Amniotic stem cell (primary cell): ENCODE measurements at regions not wholly inside any gene's neighbourhood (a gene's known extent, or its start where the extent isn't known, plus 50 kb on each side); places are given as distances from the start of the nearest gene placed in this dataset.
"Not testable (repeated sequence)": the region's sequence is repeated elsewhere in the genome, so short reads cannot be mapped to it uniquely, and the experiment has no call there.

Source experiments
- DNase-seq: peaks from one replicate; lab custom pipeline; 2025; lab: John Stamatoyannopoulos, UW

DNA sequence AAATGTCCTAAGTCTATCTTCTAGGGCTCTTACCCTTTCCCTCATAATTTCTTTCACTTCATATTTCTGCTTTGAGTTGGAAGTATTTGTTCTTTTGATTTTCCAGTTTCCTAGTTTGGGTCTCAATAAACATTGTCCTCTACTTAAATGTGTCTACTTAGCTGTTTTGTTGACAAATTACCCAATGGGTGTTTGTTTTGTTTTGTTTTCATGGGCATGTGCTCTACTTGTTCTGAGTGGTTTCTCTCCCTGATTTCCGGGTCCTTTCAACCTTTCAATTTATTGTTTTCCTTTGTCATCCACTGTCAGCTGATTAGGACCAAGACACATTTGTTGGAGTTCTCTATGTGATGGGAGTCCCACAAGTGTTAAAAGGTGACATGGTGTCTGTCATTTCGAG is 1181.4 kb downstream of the RPA4 start:
- no peak for DNase-seq

DNA sequence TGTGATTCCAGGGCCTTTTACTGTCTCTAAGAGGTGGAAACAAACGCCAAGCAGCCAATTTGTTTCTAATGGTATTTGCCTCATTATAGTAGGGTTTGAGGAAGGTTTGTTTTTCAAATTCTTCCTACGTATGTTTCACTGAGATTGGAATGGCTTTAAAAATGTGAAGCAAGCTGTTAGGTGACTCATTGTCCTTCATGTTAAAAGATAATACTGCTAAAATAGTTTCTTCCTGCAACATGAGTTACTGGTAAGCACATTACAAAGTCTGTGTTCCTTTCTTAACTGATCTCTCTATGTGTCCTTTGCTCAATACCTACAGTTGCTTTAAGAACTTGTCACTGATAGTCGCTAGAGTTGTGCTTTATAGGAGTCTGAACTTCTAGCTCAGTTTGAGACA is 1183.9 kb downstream of the RPA4 start:
- no peak for DNase-seq

DNA sequence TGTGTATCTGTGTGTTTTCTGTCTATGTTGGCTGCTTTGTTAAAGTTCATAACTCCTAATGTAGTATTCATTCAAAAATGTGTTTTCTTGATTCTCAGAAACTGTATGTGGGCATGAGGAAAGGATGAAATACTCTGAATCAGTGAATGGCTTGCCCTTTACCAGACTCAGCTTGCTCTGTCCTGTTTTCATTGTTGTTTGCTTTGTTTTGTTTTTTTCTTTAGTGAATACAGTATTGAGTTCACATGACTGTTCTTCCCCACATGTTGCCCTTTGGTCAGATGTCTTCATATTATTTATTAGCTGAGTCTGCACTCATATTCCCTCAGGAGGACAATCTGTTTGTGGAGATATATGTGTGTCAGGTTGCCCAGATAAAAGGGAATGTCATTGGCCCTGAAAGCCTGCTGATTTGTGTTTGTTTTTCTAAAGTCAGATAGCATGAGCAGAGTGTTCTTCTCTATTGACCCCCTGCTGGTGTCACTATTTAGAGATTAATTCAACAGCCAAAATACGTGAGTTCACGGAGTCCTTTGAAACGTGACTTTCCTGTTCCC is 1184.4 kb downstream of the RPA4 start:
- no peak for DNase-seq

- no peak for DNase-seq
Observed at GRCh38 chrX:98071331-98071730, 1187.6 kb downstream of the RPA4 start.

DNA sequence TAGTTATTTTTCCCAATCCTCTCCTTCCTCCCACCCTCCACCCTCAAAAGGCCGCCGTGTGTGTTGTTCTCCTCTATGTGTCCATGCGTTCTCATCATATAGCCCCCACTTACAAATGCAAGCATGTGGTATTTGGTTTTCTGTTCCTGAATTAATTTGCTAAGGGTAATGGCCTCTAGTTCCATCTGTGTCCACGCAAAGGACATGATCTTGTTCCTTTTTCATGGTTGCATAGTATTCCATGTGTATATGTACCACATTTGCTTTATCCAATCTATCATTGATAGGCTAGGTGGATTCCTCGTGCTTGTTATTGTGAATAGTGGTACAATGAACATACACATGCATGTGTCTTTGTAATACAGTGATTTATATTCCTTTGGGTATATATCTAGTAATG is 1193.7 kb downstream of the RPA4 start:
- DNase-seq: no peak

GRCh38 chrX:98111684-98112083 is 1228.0 kb downstream of the RPA4 start:
- DNase-seq: no peak

GRCh38 chrX:98114021-98114420 is 1230.3 kb downstream of the RPA4 start:
- no peak for DNase-seq

GRCh38 chrX:98141466-98141865 is 1257.8 kb downstream of the RPA4 start:
- DNase-seq: no peak

GRCh38 chrX:98191003-98191402 is 1307.3 kb downstream of the RPA4 start:
- no peak for DNase-seq

GRCh38 chrX:98194036-98194435 is 1310.3 kb downstream of the RPA4 start:
- DNase-seq: no peak

- DNase-seq: no peak
Observed at GRCh38 chrX:98203800-98204199, 1320.1 kb downstream of the RPA4 start.

DNA sequence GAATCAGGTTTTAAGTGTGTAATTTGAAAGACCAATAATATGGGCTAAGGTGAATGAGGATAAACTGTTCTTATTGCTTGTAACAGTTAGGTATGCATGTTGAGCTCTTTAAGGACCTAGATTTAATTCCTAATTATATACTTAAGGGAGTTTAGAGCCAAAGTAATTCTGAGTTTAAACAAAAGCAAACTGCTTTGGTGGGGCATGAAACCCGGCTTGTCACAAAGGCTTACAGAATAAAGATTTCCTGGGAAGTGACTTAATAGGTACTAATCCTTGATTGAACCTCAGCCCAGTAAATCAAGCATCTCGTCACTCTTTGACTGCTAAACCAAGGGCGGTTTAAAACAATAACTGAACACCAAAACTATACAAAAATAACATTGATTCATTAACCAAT is 1324.2 kb downstream of the RPA4 start:
- DNase-seq: no peak

- no peak for DNase-seq
Observed at GRCh38 chrX:98231003-98231402, 1347.3 kb downstream of the RPA4 start.

DNA sequence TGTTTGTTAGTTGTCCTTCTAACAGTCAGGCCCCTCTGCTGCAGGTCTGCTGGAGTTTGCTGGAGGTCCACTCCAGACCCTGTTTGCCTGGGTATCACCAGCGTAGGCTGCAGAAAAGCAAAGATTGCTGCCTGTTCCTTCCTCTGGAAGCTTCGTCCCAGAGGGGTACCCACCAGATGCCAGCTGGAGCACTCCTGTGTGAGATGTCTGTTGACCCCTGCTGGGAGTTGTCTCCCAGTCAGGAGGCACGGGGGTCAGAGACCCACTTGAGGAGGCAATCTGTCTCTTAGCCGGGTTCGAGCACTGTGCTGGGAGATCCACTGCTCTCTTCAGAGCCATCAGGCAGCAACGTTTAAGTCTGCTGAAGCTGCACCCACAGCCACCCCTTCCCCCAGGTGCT is 1356.4 kb downstream of the RPA4 start:
- DNase-seq: not testable (repeated sequence)

DNA sequence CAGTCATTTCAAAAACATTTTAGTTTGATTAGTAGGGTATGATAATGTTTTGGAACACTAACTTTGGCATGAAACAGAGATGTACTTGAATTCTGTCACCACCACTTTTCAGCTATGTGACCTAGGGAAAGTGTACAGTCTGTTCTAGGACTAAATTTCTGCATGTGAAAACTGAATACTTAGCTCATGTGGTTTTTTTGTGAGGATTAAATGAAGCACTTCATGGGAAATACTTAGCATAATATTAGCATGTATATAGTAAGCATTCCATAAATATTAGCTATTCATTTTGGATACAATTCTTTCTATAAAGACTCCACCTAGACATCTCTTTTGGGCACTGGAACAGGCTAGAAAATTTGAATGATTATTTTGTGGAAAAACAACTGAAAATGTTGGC is 1379.4 kb downstream of the RPA4 start:
- DNase-seq: no peak

GRCh38 chrX:98289726-98290125 is 1406.0 kb downstream of the RPA4 start:
- DNase-seq: no peak

- DNase-seq: no peak
Observed at GRCh38 chrX:98294310-98294709, 1410.6 kb downstream of the RPA4 start.

DNA sequence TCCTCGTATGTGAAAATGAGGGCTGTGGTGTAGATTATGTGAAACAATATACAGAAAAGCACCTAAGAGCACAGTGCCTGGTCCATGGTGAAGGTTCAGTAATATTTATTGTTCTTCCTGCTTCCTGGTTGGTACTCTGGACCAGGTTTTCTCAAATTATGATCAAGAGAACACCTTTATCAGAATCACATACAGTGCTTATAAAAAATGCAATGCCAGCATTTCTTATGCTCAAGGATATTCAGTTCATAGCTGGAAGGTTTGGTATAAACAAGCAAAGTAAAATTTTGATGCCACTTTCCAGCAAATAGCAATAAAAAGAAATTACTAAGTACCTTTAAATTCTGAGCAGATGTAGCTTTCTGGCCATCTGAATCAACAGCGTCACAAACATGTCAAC is 1412.4 kb downstream of the RPA4 start:
- DNase-seq: no peak

- DNase-seq: no peak
Observed at GRCh38 chrX:98299785-98300184, 1416.1 kb downstream of the RPA4 start.

DNA sequence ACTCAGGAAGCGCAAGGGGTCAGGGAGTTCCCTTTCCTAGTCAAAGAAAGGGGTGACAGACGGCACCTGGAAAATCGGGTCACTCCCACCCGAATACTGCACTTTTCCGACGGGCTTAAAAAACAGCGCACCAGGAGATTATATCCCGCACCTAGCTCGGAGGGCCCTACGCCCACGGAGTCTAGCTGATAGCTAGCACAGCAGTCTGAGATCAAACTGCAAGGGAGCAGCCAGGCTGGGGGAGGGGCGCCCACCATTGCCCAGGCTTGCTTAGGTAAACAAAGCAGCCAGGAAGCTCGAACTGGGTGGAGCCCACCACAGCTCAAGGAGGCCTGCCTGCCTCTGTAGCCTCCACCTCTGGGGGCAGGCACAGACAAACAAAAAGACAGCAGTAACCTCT is 1416.8 kb downstream of the RPA4 start:
- DNase-seq: not testable (repeated sequence)

DNA sequence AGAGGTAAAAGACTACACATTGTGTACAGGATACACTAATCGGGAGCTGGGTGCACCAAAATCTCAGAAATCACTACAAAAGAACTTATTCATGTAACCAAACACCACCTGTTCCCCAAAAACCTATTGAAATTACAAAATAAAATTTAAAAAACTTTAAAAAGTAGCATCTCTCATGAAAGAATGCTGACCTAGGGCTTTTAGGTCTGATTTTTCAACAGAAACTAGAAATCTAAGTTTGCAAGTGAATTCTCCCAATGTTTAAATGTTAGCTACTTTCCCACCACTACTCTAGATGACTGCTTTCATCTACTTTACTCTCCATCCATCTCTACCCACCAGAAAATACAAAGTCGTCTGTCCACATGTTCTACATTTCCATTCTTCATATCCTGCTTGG is 1447.7 kb downstream of the RPA4 start:
- DNase-seq: no peak

- no peak for DNase-seq
Observed at GRCh38 chrX:98338544-98338943, 1454.8 kb downstream of the RPA4 start.

DNA sequence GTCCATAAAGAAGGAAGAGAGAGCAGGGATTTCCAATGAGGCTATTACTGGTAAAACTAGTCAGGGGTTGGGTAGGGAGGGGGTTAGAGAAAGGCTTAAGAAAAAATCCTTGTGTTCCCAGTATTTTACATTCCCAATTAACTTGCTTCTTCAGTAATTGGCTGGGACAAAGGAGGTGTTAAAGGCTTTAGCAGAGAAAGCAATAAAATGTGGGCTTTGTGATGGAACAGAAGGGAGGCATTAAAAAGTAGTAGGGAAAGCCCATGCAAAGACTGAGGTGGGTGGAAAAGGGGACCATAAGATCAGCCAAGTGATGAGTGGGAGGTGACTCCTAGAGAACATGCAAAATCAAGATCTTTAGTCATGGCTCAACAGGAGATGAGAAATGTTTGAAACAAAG is 1467.2 kb downstream of the RPA4 start:
- no peak for DNase-seq

- DNase-seq: no peak
Observed at GRCh38 chrX:98357146-98357545, 1473.4 kb downstream of the RPA4 start.

GRCh38 chrX:98362630-98363029 is 1478.9 kb downstream of the RPA4 start:
- no peak for DNase-seq
